GM19395 (cell line): ENCODE measurements at regions not wholly inside any gene's neighbourhood (a gene's known extent, or its start where the extent isn't known, plus 50 kb on each side); places are given as distances from the start of the nearest gene placed in this dataset.
"Not testable (repeated sequence)": the region's sequence is repeated elsewhere in the genome, so short reads cannot be mapped to it uniquely, and the experiment has no call there.

ENCODE experiments used
- ATAC-seq: cut with Tn5 transposase; IDR thresholded peaks from one replicate; pipeline ENCODE4 v1.9.1; 2021; ENCODE audit warnings: mild to moderate bottlenecking, moderate library complexity; ENCODE audit not compliant: unreplicated experiment

DNA sequence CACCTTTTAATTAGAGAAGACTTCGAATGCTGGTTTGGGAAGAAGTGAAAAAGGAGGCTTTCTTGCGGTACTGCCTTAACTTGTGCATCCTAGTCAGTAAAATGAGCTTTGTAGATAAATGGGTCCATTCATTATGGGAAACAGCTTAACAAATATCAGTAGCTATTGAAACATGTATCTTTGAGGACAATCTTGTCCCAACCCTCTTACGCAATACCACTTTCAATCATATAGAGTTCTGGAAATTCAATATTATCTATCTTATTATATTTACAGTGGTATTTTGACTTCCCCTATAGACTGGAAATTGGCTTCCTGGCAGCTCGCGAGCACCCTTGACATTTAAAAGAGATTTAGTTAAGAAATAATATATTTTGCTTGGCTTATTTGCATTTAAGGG lies 565.8 kb upstream of the NUDT12 start:
- no peak for ATAC-seq

DNA sequence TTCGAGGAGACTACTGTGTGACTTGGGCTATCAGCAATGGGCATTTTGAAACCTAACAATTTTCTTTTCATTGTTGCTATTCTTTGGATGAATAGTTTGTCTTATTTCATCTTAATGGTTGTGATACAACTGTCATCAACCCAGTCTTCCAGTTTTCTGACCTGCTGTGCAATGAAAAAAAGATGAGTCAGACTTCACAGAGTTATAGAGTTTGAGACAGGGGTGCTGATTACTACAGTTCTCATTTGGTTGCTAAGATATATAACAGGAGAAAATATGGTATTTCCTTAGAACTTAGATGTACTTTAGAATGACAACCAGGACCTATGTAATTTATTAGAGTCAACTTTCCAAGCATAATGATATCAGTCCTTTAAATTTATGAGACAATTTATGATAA lies 564.4 kb upstream of the NUDT12 start:
- no peak for ATAC-seq

DNA sequence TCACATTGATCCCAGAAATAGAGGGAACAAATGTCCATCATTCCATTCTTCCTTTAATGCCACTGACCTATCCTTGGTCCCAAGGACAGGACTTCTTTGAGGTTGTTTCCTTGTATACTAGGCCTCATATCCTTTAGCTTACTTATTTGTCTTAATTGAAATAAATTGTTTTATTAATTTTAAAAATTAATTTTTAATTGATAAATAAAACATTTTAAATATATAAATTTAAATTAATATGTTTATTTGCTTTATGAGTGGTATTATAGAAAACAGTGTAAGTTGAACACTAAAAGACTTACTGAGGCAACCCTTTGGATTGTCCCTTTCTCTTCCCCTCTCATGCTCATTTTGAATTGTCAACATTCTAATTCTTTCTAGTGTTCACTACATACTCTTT lies 556.9 kb upstream of the NUDT12 start:
- ATAC-seq: no peak

DNA sequence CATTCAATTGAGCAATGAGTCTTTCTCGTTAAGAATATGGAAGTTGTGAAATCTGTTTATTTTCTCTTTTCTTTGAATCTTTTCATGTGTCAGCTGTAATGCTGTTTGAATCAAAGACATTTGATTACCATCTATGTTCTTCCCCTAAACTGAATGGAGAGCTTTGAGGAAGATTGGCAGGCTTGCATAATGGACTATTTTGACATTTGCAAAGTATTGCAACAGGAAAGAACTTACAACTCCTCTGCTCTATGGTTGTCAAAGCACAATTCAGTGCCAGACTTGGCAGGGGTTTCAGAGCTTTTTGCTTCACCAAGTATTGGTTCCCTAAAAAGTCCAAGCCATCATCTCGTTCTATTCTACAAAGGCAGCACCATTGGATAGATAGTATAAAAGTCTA lies 549.0 kb upstream of the NUDT12 start:
- ATAC-seq: no peak

DNA sequence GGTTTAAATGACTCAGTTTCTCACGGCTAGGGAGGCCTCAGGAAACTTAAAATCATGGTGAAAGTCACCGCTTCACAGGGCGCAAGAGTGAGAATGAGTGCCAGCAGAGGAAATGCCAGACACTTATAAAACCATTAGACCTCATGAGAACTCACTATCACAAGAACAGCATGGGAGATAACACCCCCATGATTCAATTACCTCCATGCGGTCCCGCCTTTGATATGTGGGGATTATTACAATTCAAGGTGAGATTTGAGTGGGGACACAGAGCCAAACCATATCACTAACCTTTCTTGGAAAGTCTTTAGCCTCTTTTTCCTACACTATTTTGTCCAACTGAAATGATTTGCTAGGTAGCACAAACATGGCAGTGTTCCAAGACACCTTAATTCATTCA lies 533.9 kb upstream of the NUDT12 start:
- ATAC-seq: no peak

DNA sequence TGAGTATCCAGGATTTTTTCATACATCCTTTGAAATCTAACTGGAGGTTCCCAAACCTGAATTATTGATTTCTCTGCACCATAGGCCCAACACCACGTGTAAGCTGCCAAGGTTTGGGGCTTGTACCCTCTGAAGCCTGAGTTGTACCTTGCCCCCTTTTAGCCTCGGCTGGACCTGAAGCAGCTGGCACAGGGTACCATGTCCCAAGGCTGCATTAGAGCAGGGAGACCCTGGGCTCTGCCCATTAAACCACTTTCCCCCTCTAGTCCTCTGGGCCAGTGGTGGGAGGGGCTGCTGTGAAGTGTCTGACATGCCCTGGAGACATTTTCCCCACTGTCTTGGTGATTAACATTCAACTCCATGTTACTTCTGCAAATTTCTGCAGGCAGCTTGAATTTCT lies 532.9 kb upstream of the NUDT12 start:
- no peak for ATAC-seq

DNA sequence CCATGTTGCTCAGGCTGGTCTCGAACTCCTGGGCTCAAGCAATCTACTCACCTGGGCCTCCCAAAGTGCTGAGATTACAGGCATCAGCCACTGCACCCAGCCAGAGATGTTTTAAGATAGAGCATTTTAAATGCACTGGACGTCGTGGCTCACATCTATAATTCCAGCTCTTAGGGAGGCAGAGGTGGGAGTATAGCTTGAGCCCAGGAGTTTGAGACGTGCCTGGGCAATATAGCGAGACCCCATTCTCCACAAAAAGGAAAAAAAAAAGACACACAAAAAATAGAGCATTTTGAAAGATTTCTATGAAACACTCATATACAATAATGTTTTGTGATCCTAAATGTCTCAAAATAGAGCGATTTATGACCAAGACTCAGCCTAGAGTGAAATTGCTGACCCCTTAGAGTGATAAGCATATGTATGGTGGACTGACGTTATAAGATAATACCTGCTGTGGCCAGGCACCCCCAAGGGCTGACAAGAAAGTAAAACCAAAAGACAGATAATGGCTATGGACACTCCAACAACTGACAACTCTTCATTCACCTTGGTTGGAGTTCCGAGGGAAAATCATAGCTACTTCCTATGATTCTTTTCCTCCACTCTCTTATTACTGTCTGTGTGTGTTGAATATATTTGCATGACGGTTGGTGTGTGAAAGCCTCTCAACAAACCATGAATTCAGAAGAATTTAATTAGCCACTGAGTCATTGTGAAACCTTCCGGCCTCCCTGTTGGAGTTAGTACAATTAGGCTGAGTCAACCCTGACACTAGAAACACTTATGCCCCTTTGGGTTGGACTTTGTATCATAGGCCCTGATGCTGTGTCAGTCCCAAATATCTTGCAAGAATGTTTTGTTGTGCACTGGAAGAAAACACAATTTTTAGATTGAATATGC lies 526.5 kb upstream of the NUDT12 start:
- ATAC-seq: no peak

DNA sequence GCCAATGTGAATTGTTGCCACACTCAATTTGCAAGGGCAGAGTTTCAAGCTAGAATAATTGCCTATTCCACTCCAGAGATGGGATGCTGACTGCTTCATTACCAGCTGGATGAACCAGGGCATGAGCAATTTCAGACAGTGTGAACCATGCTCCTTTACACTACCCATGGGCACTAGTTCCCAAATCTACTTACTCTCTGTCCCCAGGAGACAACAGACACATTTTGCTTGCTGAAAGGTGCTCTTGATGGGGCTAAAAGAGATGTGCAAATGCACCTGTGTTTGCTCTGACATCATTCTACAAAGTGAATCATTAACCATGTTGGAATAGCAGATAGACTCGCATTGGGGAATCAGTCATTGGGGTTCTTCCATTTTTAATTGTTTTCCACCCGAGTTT lies 522.3 kb upstream of the NUDT12 start:
- no peak for ATAC-seq

DNA sequence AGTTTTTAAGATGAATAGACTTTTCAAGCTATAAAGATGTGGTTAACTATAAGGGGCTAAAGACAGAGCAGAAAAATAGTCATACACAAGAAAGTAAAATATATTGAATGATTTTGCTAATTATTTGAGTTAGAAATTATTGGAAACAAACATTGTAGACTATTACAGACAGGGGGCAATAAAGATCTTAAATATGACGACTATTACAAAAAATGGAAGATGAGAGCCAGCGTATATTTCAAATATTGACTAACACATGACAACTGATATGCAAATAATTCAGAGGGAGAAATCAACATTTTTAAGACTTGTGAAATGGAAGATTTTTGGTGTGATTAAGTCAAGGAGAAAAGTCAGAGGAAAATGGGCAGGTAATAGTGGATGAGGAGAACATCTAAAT lies 520.2 kb upstream of the NUDT12 start:
- ATAC-seq: no peak

DNA sequence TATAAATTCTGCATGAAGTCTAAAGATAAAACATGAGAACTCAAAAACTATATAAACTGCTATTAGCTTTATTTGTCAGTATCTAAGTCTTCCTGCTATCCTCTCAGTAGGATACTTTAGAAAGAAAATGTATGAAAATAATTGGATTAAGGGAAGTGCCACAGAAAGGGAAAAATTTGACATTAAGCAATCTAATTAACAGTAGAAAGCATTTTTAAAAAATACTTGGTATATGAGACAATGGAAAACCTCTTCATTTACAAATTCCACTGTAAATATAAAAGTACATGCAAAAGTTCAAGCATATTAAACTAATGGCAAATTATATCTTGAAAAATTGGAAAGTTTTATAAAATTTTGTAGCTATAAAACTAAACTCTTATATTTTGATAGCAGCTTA lies 518.6 kb upstream of the NUDT12 start:
- no peak for ATAC-seq

DNA sequence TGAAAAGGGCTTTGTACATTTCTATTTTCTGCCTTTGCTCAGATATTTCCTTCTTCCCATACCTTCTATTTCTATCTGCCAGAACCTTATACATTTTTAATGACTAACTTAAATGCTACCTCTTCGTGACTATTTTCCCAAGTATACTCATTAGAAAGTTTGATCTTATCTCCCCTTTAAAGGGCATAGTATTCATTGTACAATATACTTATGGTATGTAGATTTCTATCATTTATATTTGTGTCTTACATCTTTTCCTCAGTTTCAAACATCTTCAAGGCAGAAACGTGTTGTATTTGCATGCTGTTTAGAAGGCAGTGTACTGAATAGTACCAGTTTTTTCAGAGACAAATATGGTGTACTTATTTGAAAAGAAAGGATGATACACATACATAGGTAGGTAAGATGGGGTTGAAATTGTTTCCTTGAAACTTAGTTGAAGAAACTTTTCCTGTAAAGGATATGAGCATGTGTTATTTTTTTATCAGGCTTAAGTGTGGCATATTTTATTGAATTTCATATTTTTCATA lies 518.1 kb upstream of the NUDT12 start:
- no peak for ATAC-seq

DNA sequence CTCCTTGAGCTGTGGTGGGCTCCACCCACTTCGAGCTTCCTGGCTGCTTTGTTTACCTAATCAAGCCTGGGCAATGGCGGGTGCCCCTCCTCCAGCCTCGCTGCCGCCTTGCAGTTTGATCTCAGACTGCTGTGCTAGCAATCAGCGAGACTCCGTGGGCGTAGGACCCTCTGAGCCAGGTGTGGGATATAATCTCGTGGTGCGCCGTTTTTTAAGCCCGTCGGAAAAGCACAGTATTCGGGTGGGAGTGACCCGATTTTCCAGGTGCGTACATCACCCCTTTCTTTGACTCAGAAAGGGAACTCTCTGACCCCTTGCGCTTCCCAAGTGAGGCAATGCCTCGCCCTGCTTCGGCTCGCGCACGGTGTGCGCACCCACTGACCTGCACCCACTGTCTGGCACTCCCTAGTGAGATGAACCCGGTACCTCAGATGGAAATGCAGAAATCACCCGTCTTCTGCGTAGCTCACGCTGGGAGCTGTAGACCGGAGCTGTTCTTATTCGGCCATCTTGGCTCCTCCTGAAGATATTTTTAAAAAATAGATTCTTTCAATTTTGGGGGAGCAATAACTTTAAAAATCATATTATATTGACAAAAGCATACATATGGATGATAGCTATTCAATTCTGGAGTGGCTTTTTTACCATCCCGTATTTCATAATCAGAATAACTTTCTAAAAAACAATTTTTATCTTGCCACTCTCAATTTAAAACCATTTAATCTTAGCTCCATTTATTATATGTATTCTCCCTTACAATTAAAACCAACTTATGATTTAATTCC lies 517.5 kb upstream of the NUDT12 start:
- ATAC-seq: not testable (repeated sequence)

DNA sequence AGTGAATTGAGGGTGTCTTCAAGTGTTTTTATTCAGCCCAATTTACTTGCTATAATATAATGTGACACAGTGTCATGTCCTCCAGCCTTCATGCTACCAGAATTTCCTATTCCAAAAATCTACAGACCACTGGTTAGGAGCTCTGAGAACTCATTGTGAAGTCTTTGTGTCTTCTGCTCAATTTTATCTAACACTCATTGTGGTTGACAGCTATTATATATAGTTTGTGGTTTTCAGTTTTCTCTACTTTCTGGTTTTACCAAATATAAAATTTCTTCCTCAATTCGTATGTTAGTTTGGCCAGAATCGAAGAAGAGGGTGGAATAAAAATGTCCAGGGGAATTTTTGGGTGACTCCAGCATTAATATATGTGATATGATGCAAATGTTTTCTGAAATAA lies 509.3 kb upstream of the NUDT12 start:
- ATAC-seq: no peak

DNA sequence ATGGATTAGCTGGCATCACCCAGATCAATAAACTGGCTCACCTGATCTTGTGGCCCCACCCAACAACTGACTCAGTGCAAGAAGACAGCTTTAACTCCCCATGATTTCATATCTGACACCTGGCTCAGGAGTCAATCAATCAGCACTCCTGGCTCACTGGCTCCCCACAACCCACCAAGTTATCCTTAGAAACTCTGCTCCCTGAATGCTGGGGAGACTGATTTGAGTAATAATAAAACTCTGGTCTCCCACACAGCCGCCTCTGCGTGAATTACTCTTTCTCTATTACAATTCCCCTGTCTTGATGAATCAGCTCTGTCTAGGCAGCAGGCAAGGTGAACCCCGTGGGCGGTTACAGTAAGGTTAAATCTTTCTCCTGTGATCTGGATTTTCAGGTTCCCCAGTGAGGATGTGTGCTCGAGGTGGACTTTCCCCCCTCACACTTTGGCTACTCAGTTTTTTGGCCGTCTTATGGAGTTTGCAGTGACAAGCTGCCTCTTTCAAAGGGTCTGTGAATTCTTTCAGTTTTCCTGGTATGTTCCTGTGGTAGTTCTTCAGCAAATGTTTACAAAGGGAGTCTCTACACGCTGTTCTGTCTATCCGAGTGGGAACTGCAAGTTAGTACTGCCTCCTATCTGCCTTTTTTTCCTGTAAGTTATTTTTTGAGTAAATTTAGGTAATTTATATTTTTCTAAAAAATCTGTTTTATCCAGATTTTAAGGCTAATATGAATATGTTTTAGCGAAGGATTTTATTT lies 500.2 kb upstream of the NUDT12 start:
- no peak for ATAC-seq

DNA sequence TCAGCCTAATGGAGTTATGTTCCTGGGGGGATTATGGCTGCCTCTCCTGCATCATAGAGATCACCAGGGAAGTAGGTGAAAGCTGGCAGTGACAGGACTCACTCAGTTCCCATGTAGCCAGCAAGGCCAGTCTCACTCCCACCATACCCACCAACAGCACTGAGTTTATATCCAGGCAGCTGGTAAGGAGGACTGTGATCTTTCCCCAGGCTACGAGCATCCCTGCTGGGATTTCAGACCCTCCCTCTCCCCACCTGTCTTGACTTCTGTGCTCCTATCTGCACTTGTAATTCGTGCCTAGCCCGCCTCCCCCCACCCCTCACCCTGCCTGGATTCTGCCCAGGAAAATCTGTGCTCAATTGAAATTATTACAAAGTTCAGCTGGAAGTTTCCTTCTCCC lies 499.1 kb upstream of the NUDT12 start:
- ATAC-seq: no peak

DNA sequence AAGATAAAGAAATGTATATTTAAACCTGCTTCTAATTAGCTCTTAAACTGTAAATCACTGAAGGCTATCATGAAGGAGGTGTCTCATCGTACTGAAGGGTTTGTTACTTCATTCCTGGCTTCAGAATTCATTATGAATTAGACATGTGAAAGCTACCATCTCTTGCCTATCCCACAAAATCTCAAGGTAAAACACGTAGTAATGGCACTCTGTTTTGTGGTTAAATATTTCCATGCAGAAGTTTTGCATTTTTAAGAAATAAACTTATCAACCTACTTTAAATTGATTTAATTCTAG lies 490.7 kb upstream of the NUDT12 start:
- no peak for ATAC-seq

DNA sequence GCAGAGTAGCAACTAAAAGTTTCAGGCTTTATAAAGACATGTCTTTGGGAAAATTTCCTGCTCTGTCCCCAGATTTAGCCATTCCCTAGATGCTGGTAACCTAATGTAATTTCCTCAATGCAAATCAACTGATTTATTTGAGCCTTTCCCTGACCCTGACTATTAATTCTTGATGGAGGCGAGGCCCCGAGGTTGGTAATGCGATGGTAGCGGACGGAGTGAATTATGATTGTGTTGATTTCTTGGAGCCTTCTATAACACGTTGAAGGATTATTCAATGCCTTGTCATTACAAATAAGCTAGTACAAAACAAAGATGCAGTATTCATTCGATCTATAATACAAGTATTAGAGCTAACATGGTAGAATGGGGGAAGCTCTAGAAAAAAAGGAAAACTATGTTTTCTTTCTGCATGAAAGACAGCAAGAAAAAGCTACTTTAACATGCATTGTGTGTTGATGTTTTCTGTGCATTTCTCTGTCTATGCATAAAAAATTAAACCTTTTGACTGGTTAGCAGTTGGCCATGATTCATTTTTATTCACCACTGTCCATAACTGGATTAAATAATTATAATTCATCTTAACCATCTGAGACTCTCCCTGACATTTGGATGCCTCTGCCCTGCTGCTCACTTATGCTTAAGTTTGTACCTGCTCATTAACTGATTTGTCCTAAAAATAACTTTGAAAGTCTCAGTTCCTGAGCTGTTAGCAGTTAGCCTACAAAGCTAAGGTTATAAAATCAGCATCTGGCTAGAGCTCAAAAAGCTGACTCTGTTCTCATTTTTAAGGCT lies 490.2 kb upstream of the NUDT12 start:
- ATAC-seq: no peak

DNA sequence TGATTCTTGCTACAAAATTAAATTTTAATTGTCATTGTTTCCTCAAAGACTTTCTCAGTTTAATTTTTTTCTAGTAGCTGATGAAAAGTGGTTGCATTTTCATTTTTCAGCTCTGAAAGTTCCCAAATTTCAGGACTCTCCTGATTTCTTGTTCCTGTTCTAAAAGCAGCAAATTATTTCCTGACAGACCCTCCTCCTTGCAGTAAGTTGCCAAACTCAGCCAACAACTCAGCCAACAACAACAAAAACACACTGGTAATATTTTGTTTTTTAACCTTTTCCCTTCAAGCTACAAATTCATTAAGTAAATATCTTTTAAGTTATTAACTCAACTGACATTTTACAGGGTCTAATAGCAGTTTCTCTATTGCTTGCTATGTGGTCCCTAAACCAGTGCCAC lies 487.8 kb upstream of the NUDT12 start:
- no peak for ATAC-seq

DNA sequence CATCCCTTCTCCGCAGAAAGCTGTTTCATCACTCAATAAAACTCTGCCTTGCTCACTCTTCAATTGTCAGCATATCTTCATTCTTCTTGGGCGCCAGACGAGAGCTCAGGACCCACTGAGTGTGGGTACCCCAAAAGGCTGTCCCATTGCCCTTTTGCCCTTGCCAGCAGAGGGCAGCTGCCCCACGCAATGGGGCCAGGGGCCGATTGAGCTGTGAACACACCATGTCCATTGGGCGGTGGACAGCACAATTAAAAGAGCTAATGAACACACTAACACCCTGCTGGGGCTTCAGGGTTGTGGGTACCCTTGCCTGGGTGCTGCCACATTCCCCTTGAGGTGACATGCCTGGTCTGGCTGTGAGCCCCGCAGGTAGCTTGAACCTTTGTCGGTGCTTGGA lies 487.2 kb upstream of the NUDT12 start:
- no peak for ATAC-seq

DNA sequence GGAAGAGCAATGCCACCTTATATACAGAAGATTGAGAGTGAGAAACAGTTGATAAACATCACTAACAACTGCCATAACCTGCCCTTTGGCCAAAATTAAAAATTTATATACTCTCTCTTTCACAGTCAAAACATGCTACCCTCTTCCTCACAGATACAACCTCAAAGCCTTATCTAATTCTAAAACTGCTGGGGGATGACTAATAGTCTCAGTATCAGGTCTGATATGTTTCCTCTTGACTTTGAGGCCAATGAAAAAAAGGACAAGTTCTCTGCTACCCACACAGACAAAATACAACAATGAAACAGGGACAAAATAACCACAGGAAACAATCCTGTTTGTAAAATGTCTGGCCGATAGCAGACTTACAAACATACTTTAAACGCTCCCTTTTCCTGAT lies 485.6 kb upstream of the NUDT12 start:
- ATAC-seq: no peak

DNA sequence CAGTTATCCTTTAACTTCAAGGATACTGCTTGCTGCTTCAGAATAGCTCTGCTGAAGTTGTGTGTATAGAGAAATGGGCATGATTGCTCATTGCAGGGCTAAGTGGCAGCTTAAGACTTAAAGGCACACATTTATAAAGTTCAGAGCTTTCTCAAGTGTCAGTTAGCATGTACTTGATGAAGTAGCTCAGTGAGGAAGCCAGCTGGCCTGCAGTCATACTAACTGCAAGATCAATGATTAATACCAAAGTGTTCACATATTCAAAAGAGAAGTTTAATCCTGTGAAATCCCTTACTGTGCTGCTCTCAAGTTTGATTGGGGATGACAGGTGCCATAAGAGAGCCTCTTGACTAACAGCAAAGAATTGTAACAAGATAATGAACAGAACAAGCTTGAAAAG lies 483.4 kb upstream of the NUDT12 start:
- no peak for ATAC-seq
